DOHH2 (cell line): ENCODE measurements at regions not wholly inside any gene's neighbourhood (a gene's known extent, or its start where the extent isn't known, plus 50 kb on each side); places are given as distances from the start of the nearest gene placed in this dataset.
"Not testable (repeated sequence)": the region's sequence is repeated elsewhere in the genome, so short reads cannot be mapped to it uniquely, and the experiment has no call there.

ENCODE experiments used
- H3F3A ChIP-seq: fragments of 200-600 bp; sonication (generic), shearing (Covaris generic); 2 replicates; pipeline ENCODE4 v1.6.0; 2016; ENCODE audit warnings: antibody characterized with exemption, mild to moderate bottlenecking; ENCODE audit not compliant: control insufficient read depth, insufficient read depth
- H3K27ac ChIP-seq: fragments of 200-600 bp; sonication (generic); 2 replicates; pipeline ENCODE4 v1.5.1; 2014; ENCODE audit warnings: low read depth, mild to moderate bottlenecking, low read length, moderate library complexity
- H3K27me3 ChIP-seq: fragments of 200-600 bp; sonication (generic); 2 replicates; pipeline ENCODE4 v1.6.1; 2014; ENCODE audit warnings: mild to moderate bottlenecking, low read length, mixed read lengths; ENCODE audit not compliant: control insufficient read depth
- H3K36me3 ChIP-seq: fragments of 200-600 bp; sonication (generic); 2 replicates; pipeline ENCODE4 v1.6.1; 2014; ENCODE audit warnings: mild to moderate bottlenecking, low read length, moderate library complexity, mixed read lengths; ENCODE audit not compliant: control insufficient read depth
- H3K4me1 ChIP-seq: fragments of 200-600 bp; sonication (generic); 2 replicates; pipeline ENCODE4 v1.6.1; 2014; ENCODE audit warnings: mild to moderate bottlenecking, low read length, mixed read lengths; ENCODE audit not compliant: control insufficient read depth
- H3K4me2 ChIP-seq: fragments of 200-600 bp; sonication (generic); 2 replicates; pipeline ENCODE4 v1.6.0; 2014; ENCODE audit warnings: mild to moderate bottlenecking, low read length, moderate library complexity
- H3K4me3 ChIP-seq: fragments of 200-600 bp; sonication (generic); 2 replicates; pipeline ENCODE4 v1.5.1; 2014; ENCODE audit warnings: mild to moderate bottlenecking, low read length, mixed read lengths
- H3K79me2 ChIP-seq: fragments of 200-600 bp; sonication (generic); 2 replicates; pipeline ENCODE4 v1.6.1; 2014; ENCODE audit warnings: mild to moderate bottlenecking, low read length, mixed read lengths; ENCODE audit not compliant: control insufficient read depth
- H3K9me2 ChIP-seq: fragments of 200-600 bp; sonication (generic); replicated peaks from 2 replicates; pipeline ENCODE4 v1.6.1; 2014; ENCODE audit warnings: mild to moderate bottlenecking, low read length, mixed read lengths; ENCODE audit not compliant: control insufficient read depth
- H3K9me3 ChIP-seq: fragments of 200-600 bp; sonication (generic); 2 replicates; pipeline ENCODE4 v1.6.1; 2014; ENCODE audit warnings: antibody characterized with exemption, low read length, mixed read lengths; ENCODE audit not compliant: control insufficient read depth, insufficient read depth
- H4K20me1 ChIP-seq: fragments of 200-600 bp; sonication (generic); 2 replicates; pipeline ENCODE4 v1.6.0; 2014; ENCODE audit warnings: low read depth, mild to moderate bottlenecking, antibody characterized with exemption, low read length, moderate library complexity; ENCODE audit not compliant: control insufficient read depth, insufficient read depth
- CTCF ChIP-seq: fragments of 200-600 bp; sonication (generic); IDR thresholded peaks from one replicate; pipeline ENCODE4 v1.5.1; 2014; ENCODE audit warnings: antibody characterized with exemption, mild to moderate bottlenecking, low read depth, low read length; ENCODE audit not compliant: poor library complexity, severe bottlenecking
- EZH2phosphoT487 ChIP-seq: fragments of 200-600 bp; sonication (generic); IDR thresholded peaks from 2 replicates; pipeline ENCODE4 v1.6.1; 2017; ENCODE audit warnings: borderline replicate concordance, mild to moderate bottlenecking, antibody characterized with exemption, low read length, moderate library complexity, mixed read lengths

- Histone ChIP-seq H3K27me3 (no peaks in the 10 kb centered on the region), H3K4me2 (no peak overlapping the region), H4K20me1 (no peaks in the 10 kb centered on the region), H3K27ac (no peak overlapping the region), H3K36me3 (no peaks in the 10 kb centered on the region), H3K79me2 (no peaks in the 10 kb centered on the region), H3K9me3 (peaks cover 6% of the 10 kb centered on the region), H3K4me3 (no peak overlapping the region), H3K9me2 (no peaks in the 10 kb centered on the region), H3F3A (no peaks in the 10 kb centered on the region), H3K4me1 (no peaks in the 10 kb centered on the region)
- TF ChIP-seq CTCF (no peak), EZH2phosphoT487 (no peak)
These were observed 160.6 kb upstream of the ATP5MC3 start for GRCh38 chr2:175342085-175342484.

GRCh38 chr2:175330195-175330594 lies 148.7 kb upstream of the ATP5MC3 start:
- TF ChIP-seq EZH2phosphoT487 (no peak), CTCF (no peak)
- Histone ChIP-seq H3K9me2 (no peaks in the 10 kb centered on the region), H3F3A (no peaks in the 10 kb centered on the region), H3K36me3 (no peaks in the 10 kb centered on the region), H3K4me2 (no peak overlapping the region), H3K9me3 (peaks cover 4% of the 10 kb centered on the region; the same call in 1 of the 2 replicates), H3K27ac (no peak overlapping the region), H4K20me1 (no peaks in the 10 kb centered on the region), H3K4me3 (no peak overlapping the region), H3K4me1 (no peaks in the 10 kb centered on the region), H3K79me2 (no peaks in the 10 kb centered on the region), H3K27me3 (no peaks in the 10 kb centered on the region)

GRCh38 chr2:175326801-175327200 lies 145.3 kb upstream of the ATP5MC3 start:
- Histone ChIP-seq H3K27ac (no peak overlapping the region), H3K9me2 (no peaks in the 10 kb centered on the region), H3K4me2 (no peak overlapping the region), H4K20me1 (no peaks in the 10 kb centered on the region), H3K27me3 (no peaks in the 10 kb centered on the region), H3K36me3 (no peaks in the 10 kb centered on the region), H3F3A (no peaks in the 10 kb centered on the region), H3K9me3 (peaks cover 4% of the 10 kb centered on the region; the same call in 1 of the 2 replicates), H3K79me2 (no peaks in the 10 kb centered on the region), H3K4me1 (no peaks in the 10 kb centered on the region), H3K4me3 (no peak overlapping the region)
- TF ChIP-seq EZH2phosphoT487 (no peak), CTCF (no peak)

- H3K36me3 ChIP-seq, H3K4me1 ChIP-seq, H3K79me2 ChIP-seq, H3K9me3 ChIP-seq, H3K27me3 ChIP-seq, H3F3A ChIP-seq, H3K4me3 ChIP-seq, H4K20me1 ChIP-seq, H3K9me2 ChIP-seq, H3K4me2 ChIP-seq, H3K27ac ChIP-seq: not testable (repeated sequence)
These were observed 144.7 kb upstream of the ATP5MC3 start for GRCh38 chr2:175326164-175326563.
